ENCODE measurements at regions not wholly inside any gene's neighbourhood (a gene's known extent, or its start where the extent isn't known, plus 50 kb on each side); places are given as distances from the start of the nearest gene placed in this dataset.

GRCh38 chr5:73301208-73301901 lies 128.4 kb downstream of the TMEM174 start:
- no peak overlapping the region for H3K4me2 ChIP-seq
- DNase-seq (ENCODE audit: low read depth in 1 of 2, low spot score in 1 of 2): no peak
- no peaks in the 10 kb centered on the region for H3K4me1 ChIP-seq
- POLR2A ChIA-PET: no interaction called here
- H3K9me3 ChIP-seq: no peaks in the 10 kb centered on the region
- H3K4me3 ChIP-seq: no peak overlapping the region
- no peak for ATAC-seq
- TF ChIP-seq RNF2 (IDR thresholded peaks at IDR 0.05; ENCODE audit: borderline replicate concordance, low read depth) (no peak), ELK1 (IDR thresholded peaks at IDR 0.05; ENCODE audit: low read depth, low read length) (no peak), BHLHE40 (IDR thresholded peaks at IDR 0.05; ENCODE audit: low read depth, low read length) (no peak), TP53 (CRISPR knock-in tag; IDR thresholded peaks at IDR 0.05) (no peak), HOXB5 (CRISPR knock-in tag; IDR thresholded peaks at IDR 0.05) (no peak), E2F6 (IDR thresholded peaks at IDR 0.05; ENCODE audit: borderline replicate concordance, low read depth) (no peak), JUN (IDR thresholded peaks at IDR 0.05) (no peak), NR3C1 (IDR thresholded peaks at IDR 0.05) (no peak), BCL3 (IDR thresholded peaks at IDR 0.05) (no peak), HOXA7 (CRISPR knock-in tag; IDR thresholded peaks at IDR 0.05) (no peak), CBX2 (IDR thresholded peaks at IDR 0.05; ENCODE audit: borderline replicate concordance, low read depth) (no peak), TFCP2L1 (CRISPR knock-in tag; IDR thresholded peaks at IDR 0.05) (no peak), MAX (IDR thresholded peaks at IDR 0.05) (no peak), SREBF2 (IDR thresholded peaks at IDR 0.05) (no peak), CBX8 (IDR thresholded peaks at IDR 0.05) (no peak), CTCF (IDR thresholded peaks at IDR 0.05) (no peak)
- WGBS (ENCODE audit: missing lambda C conversion rate): 88% methylated on average over 22 of the region's 22 CpGs
- no peak overlapping the region for H3K27ac ChIP-seq
- CTCF ChIA-PET: interaction anchor here (0.6 to 5.0 kb wide), 5 partner anchors 85 to 149 kb away, joined by 3 to 32 read pairs (median 5); no protein-coding TSS in a partner anchor
- FAIRE-seq: no peak

- H3K4me1 ChIP-seq: no peaks in the 10 kb centered on the region
- no peak overlapping the region for H3K27ac ChIP-seq
- H3K4me2 ChIP-seq: no peak overlapping the region
- WGBS (ENCODE audit: missing lambda C conversion rate): 86% methylated on average over 37 of the region's 37 CpGs
- no peak for FAIRE-seq
- no peak for ATAC-seq
- DNase-seq (ENCODE audit: low read depth in 1 of 2, low spot score in 1 of 2): no peak
- ChIA-PET CTCF (interaction anchor here (0.6 to 1.2 kb wide), 5 partner anchors 10 to 150 kb away, joined by 3 to 6 read pairs (median 4); no protein-coding TSS in a partner anchor), POLR2A (no interaction called here)
- H3K4me3 ChIP-seq: no peak overlapping the region
- H3K9me3 ChIP-seq: no peaks in the 10 kb centered on the region
- TF ChIP-seq HEYL (CRISPR knock-in tag; IDR thresholded peaks at IDR 0.05): no peak
- no peak for TF ChIP-seq CBX8 (IDR thresholded peaks at IDR 0.05)
- TF ChIP-seq E2F6 (IDR thresholded peaks at IDR 0.05; ENCODE audit: borderline replicate concordance, low read depth): no peak
- TF ChIP-seq CBX2 (IDR thresholded peaks at IDR 0.05; ENCODE audit: borderline replicate concordance, low read depth): no peak
- TF ChIP-seq EHF (CRISPR knock-in tag; IDR thresholded peaks at IDR 0.05): no peak
- TF ChIP-seq USF2 (IDR thresholded peaks at IDR 0.05): no peak
- TF ChIP-seq RFX5 (IDR thresholded peaks at IDR 0.05): no peak
- no peak for TF ChIP-seq ATOH8 (CRISPR knock-in tag; IDR thresholded peaks at IDR 0.05; ENCODE audit: low read depth)
- no peak for TF ChIP-seq MYC (IDR thresholded peaks at IDR 0.05; ENCODE audit: borderline replicate concordance, low read length)
- no peak for TF ChIP-seq HDAC2 (IDR thresholded peaks at IDR 0.05)
- no peak for TF ChIP-seq FOSB (CRISPR knock-in tag; IDR thresholded peaks at IDR 0.05)
- no peak for TF ChIP-seq CHD2 (IDR thresholded peaks at IDR 0.05; ENCODE audit: low read length, partially characterized antibody)
- no peak for TF ChIP-seq MAFK (IDR thresholded peaks at IDR 0.05; ENCODE audit: partially characterized antibody)
- no peak for TF ChIP-seq ZNF302 (CRISPR knock-in tag; IDR thresholded peaks at IDR 0.05)
- TF ChIP-seq RNF2 (IDR thresholded peaks at IDR 0.05; ENCODE audit: borderline replicate concordance, low read depth): no peak
- no peak for TF ChIP-seq CHD4 (IDR thresholded peaks at IDR 0.05; ENCODE audit: borderline replicate concordance)
- TF ChIP-seq ZFP36 (IDR thresholded peaks at IDR 0.05; ENCODE audit: borderline replicate concordance, partially characterized antibody): no peak
Observed at GRCh38 chr5:73300337-73301207, 127.6 kb downstream of the TMEM174 start.

Data from A549 (cell line).